ENCODE measurements at regions not wholly inside any gene's neighbourhood (a gene's known extent, or its start where the extent isn't known, plus 50 kb on each side); places are given as distances from the start of the nearest gene placed in this dataset.

DNA sequence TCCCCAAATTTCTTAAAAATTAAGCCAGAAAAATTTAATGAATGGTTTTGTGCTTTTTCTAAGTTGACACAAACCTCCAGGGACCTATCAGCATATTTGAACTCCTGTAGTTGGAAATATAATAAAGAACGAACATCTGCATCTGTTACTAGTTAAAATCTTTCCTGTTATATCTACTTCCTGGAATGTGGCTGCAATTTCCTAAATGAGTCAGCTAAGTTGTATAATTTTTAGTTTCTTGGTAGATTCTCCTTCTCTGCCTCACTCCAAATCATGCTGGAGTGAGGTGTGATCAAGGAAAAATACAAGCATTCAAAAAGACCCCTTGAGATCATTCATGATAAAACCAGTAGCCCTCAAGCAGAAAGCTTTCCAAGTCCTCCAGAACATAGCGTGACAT, 106.2 kb upstream of the MCTP2 start:
- TF ChIP-seq, protein P1, sequence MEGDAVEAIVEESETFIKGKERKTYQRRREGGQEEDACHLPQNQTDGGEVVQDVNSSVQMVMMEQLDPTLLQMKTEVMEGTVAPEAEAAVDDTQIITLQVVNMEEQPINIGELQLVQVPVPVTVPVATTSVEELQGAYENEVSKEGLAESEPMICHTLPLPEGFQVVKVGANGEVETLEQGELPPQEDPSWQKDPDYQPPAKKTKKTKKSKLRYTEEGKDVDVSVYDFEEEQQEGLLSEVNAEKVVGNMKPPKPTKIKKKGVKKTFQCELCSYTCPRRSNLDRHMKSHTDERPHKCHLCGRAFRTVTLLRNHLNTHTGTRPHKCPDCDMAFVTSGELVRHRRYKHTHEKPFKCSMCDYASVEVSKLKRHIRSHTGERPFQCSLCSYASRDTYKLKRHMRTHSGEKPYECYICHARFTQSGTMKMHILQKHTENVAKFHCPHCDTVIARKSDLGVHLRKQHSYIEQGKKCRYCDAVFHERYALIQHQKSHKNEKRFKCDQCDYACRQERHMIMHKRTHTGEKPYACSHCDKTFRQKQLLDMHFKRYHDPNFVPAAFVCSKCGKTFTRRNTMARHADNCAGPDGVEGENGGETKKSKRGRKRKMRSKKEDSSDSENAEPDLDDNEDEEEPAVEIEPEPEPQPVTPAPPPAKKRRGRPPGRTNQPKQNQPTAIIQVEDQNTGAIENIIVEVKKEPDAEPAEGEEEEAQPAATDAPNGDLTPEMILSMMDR (IDR thresholded peaks at IDR 0.05; ENCODE audit: borderline replicate concordance, extremely low read depth, low read length, poor library complexity, severe bottlenecking): no peak
- no peak for TF ChIP-seq EZH2 (IDR thresholded peaks at IDR 0.05; ENCODE audit: borderline replicate concordance, low read depth, low read length, severe bottlenecking)
